SW 1271 (cell line): ENCODE measurements at regions not wholly inside any gene's neighbourhood (a gene's known extent, or its start where the extent isn't known, plus 50 kb on each side); places are given as distances from the start of the nearest gene placed in this dataset.

Experiments
- DNase-seq, 2 experiments: peaks; one replicate each; lab custom pipeline; 2025; lab: John Stamatoyannopoulos, UW

DNA sequence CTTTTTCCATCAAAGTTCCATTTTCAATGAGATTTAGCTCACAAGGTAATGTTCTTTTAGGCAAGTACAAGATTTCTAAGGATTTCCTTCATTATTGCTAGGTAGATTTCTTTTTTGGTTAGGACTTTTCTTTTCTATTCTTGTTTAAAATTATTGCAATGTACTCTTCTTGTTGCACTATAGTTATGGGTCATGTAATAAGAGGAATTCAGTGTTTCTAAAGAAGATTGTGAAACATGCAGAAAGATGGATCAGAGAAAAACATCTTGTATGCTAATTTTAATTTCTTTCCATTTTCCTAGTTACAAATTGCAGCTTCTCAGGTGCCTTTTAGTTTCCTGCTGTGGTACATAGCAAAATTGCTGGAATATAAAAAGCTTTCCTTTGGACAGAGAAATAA, 56.1 kb downstream of the BTG1 start:
- no peak for DNase-seq

DNA sequence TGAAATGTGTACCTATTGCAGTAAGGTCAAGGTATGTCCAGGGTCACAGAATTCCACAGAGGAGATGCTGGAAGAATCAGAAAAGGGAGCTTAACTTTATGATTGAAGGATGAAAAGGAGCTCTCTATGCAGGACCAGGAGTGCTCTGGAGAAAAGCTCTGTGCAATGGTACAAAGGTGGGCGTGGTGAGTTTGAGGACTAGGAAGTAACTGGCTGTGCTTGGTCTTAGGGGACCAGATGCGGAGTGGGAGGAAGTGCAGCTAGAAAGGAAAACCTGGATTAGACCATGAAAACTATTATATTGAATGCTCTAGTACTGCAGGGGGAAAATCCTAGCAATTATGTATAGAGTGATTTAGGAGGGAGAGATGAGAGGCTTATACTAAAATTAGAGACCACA, 56.8 kb downstream of the BTG1 start:
- no peak for DNase-seq

DNA sequence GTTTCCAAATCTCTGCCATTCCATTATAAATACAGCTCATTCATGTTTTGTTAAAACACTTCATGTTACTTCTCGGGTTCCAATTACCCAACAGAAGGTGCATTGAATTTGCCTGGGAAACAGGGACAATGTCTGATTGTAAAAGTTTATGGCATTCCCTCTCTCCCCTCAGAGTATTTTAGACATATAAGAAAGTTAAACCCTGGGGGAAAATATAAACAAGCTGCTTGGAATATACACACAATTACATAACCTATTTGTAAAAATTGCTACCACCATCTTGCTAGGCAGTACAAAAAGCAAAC, 60.0 kb downstream of the BTG1 start:
- no peak for DNase-seq

GRCh38 chr12:92085040-92085735, 60.5 kb downstream of the BTG1 start:
- DNase-seq, result no peak

DNA sequence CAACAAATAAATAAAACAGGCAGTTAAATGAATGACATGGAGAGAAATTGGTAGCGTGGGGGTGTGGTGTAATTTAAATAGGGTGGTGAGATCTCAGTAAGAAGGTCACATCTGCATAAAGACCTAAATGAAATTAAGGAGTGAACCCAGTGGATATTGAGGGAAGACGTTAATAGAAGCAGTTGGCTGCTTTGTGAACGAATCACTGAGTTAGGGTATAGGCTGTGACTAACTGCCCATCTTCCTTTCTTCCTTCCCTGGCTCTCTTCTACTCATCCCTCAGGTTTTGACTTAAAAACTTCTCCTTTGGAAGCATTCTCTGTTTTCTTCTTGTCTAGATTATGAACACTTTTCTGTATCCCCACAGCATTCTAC, 64.7 kb downstream of the BTG1 start:
- peak in 1 of 2 experiments; percentile 27 for DNase-seq

- no peak for DNase-seq
These were observed 66.6 kb downstream of the BTG1 start for GRCh38 chr12:92079054-92079385.

DNA sequence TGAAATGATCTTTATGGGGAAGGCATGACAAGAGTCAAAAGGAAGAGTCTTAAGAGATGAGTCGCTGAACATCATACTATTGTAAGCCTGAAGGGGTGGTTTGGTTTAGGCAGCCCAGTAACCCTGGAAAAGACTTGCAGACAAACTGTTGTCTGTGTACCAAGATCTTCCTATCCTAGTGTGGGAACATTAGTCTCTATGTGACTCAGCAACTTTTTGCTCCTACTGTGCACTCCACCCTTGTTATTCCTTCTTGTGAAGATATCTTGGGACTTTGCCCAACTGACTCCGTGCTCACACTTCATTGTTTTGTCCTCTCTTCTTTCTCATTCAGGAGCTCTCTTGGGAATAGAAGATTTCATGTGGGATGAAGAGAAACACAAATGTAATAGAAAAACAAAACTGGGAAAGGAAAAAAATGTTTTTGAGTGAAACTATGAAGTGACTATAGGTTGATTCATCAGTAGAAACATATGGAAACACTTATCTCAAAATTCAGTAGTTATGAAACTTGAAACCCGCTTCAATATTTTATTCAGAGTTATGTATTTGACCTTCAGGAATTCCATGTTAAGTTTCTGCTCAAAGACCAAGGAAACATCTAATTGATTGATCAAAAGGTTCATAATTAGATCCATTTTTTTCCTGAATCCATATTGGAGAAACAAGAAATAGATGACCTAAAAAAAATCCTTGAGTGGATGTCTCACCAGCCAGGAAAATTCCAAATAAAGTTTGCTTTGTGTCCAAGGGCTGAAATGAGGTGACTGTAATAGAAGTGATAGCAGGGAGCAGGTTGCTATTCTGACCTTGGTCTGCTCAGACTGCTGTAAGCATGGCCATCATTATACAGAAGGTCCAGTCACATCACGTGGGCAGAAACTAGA, 67.2 kb downstream of the BTG1 start:
- peak; percentile 39 to 66 for DNase-seq

GRCh38 chr12:92077530-92077929, 68.1 kb downstream of the BTG1 start:
- DNase-seq, result no peak

DNA sequence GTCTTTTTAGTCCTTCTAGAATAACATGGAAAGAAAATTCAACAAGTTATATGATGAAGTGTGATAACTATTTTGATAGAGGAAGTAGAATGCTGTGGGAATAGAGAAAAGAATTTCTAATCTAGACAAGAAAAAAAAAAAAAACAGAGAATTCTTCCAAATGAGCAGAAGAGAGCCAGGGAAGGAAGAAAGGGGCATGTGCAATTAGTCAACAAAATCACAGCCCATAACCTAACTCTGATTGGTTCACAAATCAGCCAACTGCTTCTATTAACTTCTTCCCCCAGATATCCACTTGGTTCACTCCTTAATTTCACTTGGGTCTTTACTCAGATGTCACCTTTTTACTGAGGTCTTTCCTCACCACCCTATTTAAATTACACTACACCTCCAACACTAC, 69.5 kb downstream of the BTG1 start:
- no peak for DNase-seq

- DNase-seq, result no peak
These were observed 70.2 kb downstream of the BTG1 start for GRCh38 chr12:92075425-92075914.

DNA sequence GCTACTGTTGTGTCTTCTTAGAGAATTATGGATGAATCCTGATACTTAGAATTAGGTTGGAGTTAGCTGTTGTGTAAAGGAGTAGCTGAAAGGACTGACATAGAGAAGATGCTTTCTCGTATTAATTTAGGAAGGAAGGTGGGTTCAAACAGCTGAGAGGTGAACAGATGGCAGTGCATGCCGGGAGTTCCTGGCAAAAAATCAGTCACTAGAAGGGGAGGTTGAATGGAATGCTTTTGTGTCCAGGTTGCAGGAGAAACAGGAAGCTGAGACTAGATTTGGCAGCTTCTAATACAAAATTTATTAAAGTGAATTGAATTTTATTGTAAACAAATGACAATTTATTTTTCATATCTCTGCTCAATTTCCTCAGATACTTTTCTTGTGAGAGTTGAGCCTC, 70.8 kb downstream of the BTG1 start:
- no peak for DNase-seq

GRCh38 chr12:92073094-92073493, 72.6 kb downstream of the BTG1 start:
- DNase-seq, result no peak

- DNase-seq, result no peak
These were observed 73.5 kb downstream of the BTG1 start for GRCh38 chr12:92072112-92072511.

DNA sequence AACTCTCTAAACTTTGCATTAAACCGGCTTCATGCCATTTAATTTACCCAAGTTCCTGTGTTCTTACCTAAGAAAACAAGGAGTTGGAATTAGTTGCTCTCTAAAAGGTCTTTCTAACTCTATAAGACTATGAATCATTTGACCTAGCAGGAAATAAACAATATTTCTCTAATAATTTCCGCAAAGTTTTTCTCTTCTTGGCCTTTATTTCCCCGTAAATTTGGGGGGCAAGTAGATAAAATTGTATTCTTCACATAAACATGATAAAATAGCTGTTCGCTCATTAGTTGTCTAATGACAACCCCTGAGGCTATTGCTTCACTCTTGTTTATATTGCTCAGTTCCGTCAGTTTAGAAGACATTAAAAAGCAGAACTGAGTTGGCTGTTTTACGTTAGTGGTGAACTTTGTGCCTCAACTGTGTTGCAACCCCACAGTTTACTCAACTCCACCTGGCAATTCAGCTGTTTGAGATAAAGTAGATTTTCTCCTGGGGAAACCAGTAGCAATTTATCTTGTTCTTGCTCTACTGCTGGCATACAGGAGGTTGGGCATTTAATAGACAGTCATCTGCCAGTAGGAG, 74.7 kb downstream of the BTG1 start:
- DNase-seq, result no peak

DNA sequence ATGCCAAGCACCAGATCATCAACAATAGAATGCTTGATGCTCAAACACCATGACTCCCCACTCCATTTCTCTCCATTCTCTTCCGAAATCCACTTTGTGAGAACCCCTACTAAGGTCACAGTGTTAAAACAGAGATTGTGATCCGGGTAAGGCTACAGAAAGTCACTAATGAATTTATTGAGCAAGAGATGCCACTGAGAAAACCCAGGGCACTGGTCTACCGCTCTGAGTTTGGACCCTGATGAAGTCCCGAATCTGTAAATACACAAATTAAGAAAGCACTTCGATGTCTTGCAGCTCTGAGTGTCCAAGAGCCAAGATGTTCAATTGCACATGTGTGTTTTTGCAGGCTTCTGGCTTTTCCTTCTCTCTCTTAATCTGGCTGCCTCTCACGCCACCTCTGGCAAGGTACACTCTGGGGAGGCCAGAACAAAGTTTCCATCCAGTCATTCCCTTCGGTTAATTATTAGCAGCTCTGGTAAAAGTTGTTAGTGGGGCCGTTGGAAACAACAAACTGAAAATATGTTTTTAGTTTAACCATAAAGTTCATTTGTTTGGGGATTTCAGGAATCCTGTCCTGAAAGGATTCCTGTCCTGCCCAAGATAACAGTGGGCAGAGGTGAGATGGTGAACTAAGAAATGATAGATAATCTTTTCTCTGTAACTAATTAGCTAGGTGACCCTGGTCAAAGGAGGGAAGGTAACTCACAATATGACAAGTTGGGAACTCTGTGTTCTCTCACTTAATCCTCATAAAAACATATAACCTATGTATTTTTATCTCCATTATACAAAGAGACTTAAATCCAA, 75.4 kb downstream of the BTG1 start:
- no peak for DNase-seq

DNA sequence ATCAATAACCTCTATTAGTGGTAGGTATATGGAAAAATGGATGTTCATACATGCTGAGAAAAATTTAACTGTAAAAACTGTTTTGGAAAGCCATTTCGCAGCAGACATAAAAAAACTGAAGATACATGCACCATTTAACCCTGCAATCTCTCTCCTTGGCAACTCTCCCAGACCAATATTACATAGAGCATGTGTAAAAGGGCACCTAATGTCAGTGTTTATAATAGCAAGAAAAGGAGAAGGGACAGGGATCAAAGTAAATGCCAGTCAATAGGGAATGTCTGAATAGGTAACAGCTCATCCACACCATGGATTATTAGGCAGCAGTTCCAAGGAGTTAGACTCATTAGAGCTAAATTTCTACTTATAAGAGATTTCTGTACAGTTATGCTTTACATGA, 77.2 kb downstream of the BTG1 start:
- DNase-seq, result no peak

GRCh38 chr12:92065639-92066038, 80.0 kb downstream of the BTG1 start:
- DNase-seq, result no peak

DNA sequence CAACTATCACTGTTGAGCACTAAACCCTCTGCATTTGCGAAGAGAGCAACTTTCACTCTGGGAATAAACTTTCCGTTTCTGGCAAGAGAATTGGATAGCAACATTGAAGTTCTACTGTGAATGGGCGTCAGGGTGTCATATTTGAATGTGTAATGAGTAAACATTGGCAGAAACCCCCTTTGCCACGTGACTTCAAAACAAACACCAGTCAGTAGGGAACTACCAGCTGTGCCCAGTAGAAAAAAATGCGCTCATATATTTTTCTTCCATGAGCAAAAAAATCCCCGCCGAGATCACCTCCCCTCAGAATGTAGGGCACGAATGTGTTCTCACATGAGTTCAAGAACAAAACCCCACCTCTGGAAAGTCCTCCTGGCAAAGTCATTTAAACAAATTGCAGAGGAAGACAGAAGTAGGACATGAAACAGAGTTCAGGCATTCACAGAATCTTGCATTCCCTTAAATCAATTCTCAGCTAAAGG, 80.6 kb downstream of the BTG1 start:
- DNase-seq, result no peak

DNA sequence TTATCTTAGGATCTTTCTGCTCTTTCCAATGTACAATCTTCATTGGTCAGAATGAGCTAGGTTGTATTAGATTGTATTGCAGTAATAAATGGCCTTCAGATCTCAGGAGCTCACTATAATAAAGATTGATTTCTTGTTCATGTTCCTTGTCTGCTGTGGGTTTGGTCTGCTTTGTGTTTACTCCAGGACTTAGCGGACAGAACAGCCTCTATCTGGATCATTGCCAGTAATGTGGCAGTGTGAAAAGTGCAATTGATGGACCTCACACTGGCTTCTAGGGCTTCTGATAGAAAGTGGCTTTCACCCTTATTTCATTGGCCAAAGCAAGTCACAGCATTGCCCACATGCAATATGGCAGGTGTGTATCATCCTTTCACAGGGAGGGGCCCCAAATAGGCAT, 81.2 kb downstream of the BTG1 start:
- DNase-seq, result no peak

DNA sequence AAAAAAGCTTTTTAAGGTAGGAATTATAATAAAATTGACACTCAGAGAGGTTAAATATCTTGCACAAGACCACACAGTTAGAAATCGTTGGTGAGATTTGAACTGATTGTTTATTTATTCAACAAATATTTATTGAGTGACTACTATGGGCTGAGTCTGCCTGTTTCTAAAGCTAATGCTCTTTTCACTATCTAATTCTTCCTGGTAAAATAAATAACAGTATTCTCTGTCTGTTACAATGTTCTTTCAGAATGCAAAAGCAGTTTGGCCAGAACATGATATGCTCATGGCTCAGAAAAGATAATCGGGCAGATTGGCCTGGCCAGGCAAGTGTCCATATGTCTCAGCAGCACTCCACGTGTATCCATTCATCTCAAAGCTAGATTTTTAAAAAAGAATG, 82.0 kb downstream of the BTG1 start:
- DNase-seq, result no peak

DNA sequence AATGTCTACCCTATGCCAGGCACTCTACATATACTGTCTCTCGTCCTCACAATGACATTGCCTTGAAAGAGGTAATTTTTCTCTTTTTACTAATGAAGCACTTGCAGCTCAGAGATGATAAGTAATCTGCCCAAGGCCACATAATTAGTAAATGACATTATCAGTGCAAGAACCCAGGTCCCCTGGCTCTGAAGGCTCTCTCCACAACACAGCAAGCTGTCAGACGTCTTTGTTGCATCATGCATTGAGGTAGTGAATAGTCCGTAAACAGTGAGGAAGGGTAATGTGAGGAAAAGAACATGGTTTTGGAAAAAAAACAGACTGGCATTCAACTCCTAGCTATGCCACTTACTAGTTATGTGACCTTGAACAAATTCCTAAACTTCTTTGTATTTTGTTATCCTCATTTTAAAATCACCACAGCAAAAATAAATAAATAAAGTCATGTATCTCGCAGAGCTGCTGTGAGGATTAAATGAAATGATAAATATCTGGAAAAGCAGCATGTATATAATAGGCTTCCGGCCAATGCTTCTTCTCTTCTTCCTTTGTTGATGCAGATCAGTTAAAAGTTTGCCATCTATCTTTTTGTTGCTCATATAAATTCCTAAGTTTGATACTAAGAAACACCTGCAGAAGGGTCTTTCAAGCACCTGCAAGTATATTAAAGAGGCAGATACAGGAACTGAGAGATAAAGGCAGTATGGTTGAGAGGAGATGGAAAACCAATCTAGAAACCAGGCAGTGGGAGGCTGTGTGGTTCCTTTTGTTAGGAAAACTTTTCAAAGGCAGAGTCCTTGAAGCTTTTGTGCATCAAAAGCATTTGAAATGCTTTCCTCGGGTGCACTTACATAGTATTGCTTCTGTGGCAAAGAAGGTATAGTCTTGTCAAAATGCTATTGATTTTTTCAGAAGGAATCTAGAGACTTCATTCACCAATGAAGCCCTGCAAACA, 82.8 kb downstream of the BTG1 start:
- no peak for DNase-seq
